HG03064 (cell line): ENCODE measurements at regions not wholly inside any gene's neighbourhood (a gene's known extent, or its start where the extent isn't known, plus 50 kb on each side); places are given as distances from the start of the nearest gene placed in this dataset.
"Not testable (repeated sequence)": the region's sequence is repeated elsewhere in the genome, so short reads cannot be mapped to it uniquely, and the experiment has no call there.

Experiments used
- ATAC-seq: cut with Tn5 transposase; IDR thresholded peaks from one replicate; pipeline ENCODE4 v1.9.1; 2021; ENCODE audit warnings: low read depth; ENCODE audit not compliant: unreplicated experiment

DNA sequence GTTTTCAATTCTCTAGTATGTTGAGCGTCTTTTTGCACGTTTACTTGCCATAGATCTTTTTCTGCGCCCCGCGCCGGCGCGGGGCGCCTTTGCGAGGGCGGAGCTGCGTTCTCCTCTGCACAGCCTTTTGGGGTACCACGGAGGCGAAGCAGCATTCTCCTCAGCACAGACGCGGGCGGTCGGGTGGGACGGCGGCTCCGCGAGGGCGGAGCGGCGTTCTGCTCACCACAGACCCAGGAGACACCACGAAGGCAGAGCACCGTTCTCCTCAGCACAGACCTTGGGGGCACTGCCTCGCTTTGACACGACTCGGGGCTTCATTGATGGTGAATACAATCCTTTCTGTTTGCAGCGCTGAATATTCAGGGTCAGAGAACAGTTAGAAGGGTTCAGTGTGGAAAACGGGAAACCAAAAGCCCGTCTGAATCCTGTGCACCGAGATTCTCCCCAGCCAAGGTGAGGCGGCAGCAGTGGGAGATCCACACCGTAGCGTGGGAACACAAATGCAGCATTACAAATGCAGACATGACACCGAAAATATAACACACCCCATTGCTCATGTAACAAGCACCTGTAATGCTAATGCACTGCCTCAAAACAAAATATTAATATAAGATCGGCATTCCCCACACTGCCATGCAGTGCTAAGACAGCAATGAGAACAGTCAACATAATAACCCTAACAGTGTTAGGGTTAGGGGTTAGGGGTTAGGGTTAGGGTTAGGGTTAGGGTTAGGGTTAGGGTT is 190.7 kb upstream of the VIPR2 start:
- not testable (repeated sequence) for ATAC-seq

DNA sequence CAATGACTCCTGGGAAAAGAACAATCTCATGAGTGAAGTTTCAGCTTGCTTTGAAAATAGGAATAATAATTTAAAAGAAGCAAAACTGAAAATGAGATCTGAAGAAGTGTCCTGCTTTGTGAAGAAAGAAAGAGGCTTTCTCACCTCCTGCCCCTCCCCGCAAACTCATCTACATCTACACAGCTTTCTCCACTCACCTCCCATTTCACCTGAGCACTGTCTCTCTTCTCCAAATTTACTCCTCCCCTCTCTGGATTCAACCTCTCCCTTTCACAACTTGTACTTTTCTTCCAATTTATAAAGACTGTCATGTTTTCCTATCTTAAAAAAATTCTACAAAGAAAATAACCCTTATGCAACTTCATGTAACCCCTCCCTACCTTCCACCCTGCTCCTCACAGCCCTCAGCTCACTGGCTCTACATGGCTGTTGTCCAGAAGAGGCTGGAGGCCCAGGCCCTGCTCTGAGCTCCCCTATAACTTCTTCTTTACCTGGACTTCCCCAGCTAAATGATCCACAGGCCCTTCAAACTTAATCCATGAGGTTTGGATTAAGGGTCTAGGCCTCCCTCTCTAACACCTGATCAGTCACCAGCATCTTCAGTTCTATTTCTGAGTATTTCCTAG is 188.3 kb upstream of the VIPR2 start:
- ATAC-seq = not testable (repeated sequence)

DNA sequence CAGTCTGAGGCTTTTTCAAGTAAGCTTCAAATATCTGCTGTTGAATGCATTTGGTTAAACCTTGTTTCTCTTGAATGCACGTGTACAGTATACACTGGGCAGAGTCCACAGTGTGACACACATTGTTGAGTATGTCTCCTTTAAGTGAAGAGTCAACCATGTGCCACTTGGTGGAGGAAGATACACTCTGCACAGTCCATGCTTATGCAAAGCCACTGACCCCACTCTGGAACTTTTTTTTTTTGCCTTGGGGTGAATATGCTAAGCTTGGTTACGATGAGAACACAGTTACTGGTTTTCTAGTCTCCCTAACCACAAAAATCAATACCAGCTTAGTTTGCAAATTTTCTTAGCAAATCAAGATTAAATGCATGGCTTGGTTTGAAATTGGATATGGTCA is 186.8 kb upstream of the VIPR2 start:
- no peak for ATAC-seq

DNA sequence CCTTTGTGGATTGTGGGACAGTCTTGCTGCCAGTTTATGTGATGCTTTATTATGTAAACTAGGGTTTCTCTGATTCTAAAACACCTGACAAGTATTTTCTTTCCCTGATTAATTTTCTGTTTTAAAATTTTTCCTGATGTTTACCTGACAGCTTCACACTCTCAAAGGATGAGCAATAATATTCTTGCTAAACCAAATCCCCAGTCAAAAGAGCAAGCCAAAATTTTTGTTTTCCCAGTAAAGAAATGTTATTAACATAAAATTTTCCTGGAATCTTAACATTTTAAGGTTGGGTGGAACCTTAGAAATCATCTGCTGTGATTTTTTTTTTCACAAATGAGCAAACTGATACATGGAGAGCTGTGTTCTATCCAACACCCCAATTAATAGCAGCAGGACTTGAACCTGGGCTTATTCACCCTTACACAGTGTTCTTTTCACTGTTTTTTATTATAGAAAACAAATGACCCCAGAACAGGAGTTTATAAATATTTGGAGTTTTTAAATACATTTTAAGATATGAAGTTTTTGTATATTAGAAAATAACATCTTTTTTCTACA is 185.2 kb upstream of the VIPR2 start:
- ATAC-seq = no peak

DNA sequence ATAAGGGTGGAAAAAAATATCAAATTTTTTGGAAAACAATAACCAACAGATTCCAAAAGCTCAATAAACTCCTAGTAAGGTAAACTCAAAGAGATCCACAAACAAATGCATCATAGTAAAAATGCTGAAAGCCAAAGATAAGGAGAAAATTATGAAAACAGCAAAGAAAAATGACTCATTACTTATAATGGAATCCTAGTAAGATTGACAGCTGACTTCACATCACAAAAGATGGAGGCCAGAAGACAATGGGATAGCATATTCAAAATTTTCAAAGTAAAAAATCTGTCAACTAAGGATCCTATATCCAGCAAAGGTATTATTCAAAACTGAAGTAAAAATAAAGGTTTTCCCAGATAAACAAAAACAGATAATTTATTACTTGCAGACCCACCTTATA is 183.4 kb upstream of the VIPR2 start:
- no peak for ATAC-seq

DNA sequence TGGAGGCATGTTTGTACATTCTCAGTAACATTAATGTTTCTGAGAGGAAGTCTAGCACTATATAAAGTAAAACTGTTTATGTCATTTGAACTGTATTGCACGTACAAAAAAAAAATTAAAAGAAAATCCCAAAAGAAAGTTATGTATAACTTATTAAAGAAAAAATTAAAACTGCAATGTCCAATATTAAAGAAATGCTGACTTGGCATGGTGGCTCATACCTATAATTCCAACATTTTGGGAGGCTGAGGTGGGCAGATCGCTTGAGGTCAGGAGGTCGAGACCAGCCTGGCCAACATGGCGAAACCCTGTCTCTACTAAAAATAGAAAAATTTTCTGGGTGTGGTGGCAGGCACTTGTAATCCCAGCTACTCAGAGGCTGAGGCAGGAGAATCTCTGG is 178.7 kb upstream of the VIPR2 start:
- ATAC-seq = no peak

DNA sequence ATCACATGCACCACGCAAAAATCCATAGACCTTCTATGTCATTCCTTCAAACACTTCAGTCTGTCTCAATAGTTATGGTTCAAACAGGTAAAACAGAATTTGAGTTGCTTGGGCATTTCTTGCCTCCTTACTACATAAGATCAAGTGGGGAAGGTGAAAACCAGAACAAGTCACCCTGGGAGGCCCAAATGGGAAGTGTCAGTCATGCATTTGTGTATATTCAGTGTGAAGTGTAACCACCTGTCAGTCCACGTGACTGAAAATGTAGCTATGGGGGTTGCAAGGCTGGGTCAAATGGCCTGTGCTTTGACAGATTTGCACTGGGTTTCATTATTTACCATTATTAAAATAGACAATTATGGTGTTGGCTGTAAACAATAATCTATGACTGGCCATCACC is 176.6 kb upstream of the VIPR2 start:
- ATAC-seq = no peak

DNA sequence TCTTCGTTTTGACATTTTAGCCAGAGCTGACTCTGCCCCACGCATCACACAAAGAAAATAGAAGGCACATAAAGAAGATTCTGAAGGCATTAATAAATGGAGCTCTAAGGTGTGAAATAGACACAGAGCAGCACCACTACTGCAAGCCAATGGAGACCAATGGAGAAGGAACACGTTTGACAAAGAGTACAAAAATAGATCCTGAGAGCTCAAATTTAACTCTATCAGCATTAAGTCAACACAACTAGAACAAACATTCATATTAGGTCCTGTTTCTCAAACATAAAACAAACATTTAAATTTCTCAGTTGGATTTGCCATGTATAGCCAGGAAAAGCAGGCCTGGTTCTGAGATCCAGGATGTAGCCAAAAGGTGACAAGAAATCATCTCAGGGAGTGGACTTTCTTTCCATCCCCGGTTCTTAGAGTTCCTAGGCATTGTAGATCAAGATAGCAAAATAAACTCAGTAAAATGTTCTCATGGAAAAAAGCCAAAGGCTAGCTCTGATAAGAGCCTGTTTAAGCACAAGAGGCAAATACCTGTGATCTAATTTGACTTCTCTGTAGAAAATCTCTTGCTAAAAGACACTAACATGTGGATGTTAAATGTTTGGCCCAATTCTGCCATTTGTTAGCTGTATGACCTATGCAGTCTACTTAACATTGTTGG is 174.2 kb upstream of the VIPR2 start:
- no peak for ATAC-seq

DNA sequence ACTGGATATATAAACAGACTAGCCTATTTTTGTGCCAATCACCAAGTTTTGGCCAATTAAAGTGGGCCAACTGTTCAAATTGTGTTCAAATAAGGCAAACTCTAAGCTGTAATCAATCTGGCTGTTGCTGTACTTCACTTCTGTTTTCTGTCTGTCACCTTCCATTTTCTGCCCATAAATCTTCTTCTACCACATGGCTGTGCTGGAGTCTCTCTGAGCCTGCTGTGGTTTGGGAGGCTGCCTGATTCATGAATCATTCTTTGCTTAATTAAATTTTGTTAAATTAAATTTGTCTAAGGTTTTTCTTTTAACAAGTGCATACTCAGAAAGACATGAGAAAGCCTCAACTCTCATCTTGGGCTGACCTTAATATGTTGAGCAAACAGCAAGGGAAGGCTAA is 172.6 kb upstream of the VIPR2 start:
- ATAC-seq = no peak

DNA sequence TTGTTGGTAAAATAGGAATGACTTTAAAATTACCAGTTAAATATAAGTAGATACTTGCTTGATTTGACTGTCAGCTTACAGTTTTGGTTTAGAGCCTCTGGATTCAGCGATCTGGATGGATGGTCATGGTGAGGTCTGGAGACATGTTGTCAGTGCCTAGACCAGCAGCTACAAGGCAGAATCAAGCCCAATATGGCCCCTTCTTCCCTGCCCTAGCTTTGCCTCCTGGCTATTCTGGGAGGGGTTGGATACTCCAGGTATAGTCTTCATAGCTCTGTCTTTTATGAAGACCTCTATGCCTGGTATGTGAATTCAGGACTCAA is 166.5 kb upstream of the VIPR2 start:
- ATAC-seq = no peak

DNA sequence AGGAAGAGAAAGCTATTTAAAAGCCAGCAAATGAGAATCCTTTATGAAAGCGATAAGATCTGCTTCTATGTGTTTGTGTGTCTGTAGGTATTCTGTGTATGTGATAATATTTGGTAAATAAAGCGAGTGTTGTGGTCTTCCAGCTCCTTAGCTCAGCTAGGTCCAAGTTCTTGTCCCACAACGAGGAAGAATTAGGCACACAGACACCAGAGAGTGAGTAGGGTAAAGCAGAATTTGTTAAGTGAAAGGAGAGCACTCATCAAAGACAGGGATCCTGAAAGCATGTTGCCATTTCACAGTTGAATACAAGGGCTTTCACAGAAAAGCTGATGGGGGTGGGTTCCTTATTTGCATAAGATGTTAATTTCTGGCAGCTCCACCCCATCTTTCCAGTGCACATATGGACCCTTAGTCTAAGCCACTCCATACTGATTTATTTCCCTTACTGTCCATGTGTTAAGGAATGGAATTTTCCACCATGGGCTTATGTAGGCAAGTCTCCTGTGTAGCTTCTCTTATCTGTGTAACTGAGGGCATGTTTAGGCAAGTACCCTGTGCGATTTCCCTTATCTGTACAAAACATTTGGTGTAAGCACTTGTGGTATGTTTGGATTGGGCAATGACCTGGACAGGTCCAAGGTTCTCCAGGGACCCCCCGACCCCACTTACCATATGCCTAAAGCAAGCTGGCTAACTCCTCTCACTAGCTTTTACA is 165.9 kb upstream of the VIPR2 start:
- ATAC-seq = no peak

DNA sequence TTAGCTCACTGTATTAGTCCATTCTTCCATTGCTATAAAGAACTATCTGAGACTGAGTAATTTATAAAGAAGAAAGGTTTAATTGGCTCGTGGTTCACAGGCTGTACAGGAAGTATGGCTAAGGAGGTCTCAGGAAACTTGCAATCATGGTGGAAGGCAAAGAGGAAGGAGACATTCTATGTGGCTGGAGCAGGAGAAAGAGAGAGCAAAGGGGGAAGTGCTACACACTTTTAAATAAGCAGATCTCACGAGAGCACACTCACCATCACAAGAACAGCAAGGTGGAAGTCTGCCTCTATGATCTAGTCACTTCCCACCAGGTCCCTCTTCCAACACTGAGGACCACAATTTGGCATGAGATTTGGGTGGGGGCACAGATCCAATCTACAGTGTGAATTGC is 164.5 kb upstream of the VIPR2 start:
- ATAC-seq = not testable (repeated sequence)

DNA sequence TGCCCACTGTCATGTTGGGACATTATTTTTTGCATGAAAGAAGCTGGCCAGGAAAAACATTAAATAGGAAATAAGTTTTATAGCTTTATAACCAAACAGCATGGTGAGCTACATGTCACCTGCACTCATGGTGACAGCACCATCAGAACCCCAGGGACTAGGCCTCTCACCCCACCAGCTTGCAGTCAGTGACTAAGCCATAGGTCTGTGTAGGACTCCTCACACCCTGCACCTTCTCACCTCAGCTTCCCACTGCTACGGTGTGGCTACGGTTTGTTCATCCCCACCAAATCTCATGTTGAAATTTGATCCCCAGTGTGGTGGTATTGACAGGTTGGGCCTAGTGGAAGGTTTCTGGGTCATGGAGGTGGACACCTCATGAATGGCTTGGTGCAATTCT is 161.3 kb upstream of the VIPR2 start:
- no peak for ATAC-seq

DNA sequence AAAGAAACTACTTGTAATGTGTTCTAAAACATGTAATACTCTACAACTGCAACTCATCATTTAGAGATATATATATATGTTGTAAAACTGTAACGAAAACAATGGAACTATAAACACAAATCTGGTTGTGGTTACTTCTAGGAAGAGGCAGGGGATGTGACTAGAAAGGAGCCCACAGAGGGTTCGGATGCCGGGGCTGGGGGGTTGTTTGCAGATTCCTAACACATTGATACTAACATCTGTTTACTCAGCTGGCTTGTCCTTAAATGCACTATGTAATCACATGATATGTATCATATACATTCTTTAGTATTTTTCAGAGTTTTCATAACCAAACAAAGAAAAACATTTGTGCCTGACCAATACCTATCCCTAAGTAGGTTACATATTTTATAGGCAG is 160.5 kb upstream of the VIPR2 start:
- ATAC-seq = not testable (repeated sequence)

DNA sequence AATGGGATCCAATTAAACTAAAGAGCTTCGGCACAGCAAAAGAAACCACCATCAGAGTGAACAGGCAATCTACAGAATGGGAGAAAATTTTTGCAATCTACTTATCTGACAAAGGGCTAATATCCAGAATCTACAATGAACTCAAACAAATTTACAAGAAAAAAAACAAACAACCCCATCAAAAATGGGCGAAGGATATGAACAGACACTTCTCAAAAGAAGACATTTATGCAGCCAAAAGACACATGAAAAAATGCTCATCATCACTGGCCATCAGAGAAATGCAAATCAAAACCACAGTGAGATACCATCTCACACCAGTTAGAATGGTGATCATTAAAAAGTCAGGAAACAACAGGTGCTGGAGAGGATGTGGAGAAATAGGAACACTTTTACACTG is 158.8 kb upstream of the VIPR2 start:
- not testable (repeated sequence) for ATAC-seq

DNA sequence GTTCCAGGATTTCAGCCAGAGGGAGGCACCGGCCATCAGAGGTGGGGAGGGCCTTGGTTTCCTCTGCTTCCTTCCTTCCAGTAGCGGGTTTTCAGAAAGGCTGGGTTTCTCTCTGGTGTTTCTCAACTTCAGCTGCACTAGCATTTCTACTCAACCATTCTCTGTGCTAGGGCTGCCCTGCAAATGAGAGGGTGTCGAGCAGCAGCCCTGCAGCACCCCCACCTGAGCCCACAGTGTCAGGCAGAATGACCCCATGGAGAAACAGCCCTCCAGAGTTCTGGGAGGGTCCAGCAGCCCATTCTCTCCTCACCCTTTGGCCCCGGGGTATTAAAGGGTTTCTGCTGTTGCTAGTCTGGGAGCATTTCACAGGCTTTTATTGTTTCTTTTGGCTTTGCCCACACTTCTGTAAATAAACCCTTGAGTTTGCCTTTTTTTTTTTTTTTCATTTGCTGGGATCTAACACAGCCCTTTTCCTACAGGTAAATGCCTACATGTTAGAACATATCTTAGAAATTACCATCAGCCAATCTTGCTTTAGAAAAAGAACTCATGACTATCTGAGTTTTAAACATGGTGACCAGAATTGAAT is 151.5 kb upstream of the VIPR2 start:
- ATAC-seq = no peak

DNA sequence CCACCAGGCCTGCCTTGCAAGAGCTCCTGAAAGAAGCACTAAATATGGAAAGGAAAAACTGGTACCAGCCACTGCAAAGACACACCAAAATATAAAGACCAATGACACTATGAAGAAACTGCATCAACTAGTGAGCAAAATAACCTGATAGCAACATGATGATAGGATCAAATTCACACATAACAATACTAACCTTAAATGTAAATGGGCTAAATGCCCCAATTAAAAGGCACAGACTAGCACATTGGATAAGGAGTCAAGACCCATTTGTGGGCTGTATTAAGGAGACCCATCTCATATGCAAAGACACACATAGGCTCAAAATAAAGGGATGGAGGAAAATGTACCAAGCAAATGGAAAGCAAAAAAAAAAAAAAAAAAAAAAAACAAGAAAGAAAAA is 141.8 kb upstream of the VIPR2 start:
- not testable (repeated sequence) for ATAC-seq

DNA sequence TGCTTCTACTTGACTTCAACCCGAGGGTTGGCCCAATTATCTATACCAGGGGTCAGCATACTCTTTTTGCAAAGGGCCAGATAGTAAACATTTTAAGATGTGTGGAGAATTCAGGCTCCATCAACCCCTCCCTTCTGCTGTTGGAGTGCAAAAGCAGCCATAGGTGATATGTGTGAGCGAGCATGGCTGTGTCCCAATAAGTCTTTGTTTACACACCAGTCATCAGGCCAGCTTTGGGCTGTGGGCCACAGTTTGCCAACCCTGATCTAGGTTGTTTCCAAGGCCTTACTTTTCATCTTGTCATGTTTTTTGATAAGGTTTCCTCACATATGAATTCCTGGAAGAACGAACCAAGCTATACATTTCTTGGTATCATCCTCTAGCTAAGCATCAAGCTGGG is 136.9 kb upstream of the VIPR2 start:
- ATAC-seq = no peak

DNA sequence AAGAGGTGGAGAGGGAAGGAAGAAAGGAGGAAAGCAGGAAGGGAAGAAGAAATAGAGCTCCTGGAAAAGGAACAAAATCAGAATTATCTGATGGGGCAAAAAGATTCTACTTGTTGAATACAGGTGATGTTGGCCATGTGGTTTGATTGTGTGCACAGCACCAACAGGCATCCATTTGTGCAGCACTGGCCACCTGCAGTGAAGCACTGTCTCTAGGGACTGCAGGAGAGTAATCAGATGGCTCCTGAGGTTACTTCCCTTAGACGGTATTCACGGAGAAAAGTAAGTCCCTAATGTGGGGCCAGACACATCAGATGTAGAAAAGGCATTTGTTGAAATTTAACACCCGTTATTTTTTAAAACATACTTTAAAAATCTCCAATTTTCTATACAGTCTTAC is 135.3 kb upstream of the VIPR2 start:
- no peak for ATAC-seq

DNA sequence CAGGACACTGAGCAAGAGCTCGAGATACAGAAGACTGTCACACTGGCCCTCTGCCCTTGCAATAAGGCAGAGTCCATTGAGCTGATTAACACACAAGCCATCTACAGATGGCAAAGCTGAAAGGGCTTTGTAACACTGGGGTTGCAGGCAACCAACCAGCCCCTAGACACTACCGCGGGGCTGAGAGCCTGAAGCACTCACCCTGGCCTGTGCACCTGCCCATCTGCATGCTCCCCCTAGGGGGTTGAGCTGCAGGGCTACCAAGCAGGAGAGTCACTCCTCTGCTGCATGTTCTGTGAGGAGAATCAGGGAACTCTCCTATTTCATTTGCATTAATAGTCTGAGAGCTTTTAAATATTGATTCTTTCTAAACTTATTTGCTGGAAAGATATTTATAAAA is 128.1 kb upstream of the VIPR2 start:
- no peak for ATAC-seq

DNA sequence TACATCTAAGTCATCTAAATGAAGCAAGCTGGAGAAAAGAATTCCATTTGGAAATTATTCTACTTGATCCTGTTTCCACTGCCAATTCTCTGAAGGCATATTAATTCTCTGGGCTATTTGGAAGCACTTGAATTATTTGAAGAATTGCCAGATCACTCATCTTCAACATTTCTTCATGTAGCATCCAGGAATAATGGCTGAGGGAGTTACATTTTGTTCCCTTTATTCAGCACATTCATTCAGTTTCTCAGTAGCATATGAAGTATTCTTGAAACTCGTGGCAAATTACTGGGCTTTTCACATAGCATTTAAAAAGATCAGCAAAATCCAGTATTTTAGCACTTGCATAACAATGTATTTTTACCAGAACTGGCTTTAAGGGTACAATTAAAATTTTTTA is 127.1 kb upstream of the VIPR2 start:
- ATAC-seq = no peak
